HG03135 (cell line): ENCODE measurements at regions not wholly inside any gene's neighbourhood (a gene's known extent, or its start where the extent isn't known, plus 50 kb on each side); places are given as distances from the start of the nearest gene placed in this dataset.
"Not testable (repeated sequence)": the region's sequence is repeated elsewhere in the genome, so short reads cannot be mapped to it uniquely, and the experiment has no call there.

Experiments
- ATAC-seq: cut with Tn5 transposase; IDR thresholded peaks from one replicate; pipeline ENCODE4 v1.9.1; 2021; ENCODE audit warnings: mild to moderate bottlenecking, moderate library complexity; ENCODE audit not compliant: unreplicated experiment

GRCh38 chr4:162761965-162762364, 404.7 kb downstream of the NAF1 start:
- ATAC-seq, result no peak

- ATAC-seq, result not testable (repeated sequence)
These were observed 426.5 kb downstream of the NAF1 start for GRCh38 chr4:162740228-162740627.

DNA sequence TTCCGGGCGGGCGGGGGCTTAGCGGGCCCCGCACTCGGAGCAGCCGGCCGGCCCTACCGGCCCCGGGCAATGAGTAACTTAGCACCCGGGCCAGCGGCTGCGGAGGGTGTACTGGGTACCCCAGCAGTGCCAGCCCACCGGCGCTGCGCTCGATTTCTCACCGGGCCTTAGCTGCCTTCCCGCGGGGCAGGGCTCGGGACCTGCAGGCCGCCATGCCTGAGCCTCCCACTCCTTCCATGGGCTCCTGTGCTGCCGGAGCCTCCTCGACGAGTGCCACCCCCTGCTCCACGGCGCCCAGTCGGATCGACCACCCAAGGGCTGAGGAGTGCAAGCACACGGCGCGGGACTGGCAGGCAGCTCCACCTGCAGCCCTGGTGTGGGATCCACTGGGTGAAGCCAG, 427.1 kb downstream of the NAF1 start:
- not testable (repeated sequence) for ATAC-seq

DNA sequence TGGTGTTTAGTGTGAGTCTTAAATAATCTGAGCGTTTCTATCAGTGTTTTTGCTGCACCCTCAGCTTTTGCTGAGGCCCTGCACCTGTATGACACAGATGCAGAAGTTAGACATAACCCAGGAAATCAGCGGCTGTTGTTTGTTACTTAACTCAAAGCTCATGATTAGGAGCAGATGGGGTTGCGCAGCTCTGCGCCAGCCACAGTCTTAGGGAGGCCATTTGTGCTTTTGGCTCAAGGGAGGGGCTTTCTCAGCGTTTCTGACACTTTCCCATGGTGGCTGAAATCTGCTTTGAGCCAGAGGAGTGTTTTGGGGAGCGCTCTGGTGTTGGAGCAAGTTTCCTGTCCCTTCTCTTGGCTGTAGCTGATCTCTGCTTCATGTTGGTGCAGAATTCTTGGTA, 433.8 kb downstream of the NAF1 start:
- no peak for ATAC-seq

DNA sequence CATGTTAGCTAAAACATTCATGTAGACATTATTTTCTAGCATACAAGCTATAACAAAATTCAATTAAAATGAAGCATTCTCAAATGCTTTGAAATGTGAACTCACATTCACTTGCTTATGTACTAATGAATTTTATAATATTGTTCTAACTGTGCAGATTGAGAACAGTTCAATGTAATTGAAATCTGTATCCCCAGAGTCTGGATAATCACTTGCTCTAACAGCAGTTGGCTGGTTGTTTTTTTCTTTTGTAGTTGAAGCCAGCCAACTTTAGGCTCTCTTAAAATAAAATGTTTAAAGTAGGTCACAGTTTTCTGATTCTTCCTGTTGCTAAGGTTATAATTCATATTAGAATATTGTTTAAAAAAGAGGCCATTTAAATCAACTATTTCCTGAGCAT, 438.9 kb downstream of the NAF1 start:
- no peak for ATAC-seq

- ATAC-seq, result no peak
These were observed 439.5 kb downstream of the NAF1 start for GRCh38 chr4:162727232-162727631.

- ATAC-seq, result no peak
These were observed 451.3 kb downstream of the NAF1 start for GRCh38 chr4:162715401-162715800.

DNA sequence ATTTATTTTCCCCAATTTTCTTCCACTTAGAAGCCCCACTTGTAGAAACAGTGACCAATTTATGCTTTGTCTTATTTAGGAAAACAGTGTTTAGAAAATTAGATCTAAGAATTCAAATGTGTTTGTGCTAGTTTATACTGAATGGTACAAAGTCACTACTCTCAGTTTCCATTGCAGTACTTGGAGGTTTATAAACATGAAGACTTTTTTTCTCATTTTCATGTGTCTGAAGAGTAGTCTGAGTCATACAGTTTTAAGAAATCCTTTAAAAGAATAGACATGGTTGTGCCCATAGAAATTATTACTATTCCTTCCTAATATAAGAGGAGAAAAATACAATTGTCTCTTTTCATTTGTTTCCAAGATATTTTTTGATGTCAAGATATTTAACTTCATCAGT, 458.7 kb downstream of the NAF1 start:
- ATAC-seq, result no peak

- no peak for ATAC-seq
These were observed 460.1 kb downstream of the NAF1 start for GRCh38 chr4:162706632-162707031.

DNA sequence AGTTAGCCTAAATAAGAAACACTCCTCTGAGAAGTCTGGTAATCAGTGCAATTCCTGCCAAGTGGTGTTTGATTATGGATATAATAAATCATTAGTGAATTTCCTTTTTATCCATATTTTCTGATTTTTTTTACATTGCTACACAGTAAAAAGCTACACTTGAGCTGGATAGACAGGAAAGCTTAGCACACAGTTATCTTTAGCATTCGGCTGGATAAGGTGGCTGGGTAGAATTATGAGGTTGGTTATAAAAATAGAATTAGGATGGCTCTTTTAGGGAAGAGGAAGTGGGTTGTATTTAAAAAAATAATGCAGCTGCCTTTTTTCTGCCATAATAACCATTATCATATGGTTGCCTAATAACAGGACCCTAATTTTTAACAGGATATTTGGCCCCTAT, 460.6 kb downstream of the NAF1 start:
- no peak for ATAC-seq

DNA sequence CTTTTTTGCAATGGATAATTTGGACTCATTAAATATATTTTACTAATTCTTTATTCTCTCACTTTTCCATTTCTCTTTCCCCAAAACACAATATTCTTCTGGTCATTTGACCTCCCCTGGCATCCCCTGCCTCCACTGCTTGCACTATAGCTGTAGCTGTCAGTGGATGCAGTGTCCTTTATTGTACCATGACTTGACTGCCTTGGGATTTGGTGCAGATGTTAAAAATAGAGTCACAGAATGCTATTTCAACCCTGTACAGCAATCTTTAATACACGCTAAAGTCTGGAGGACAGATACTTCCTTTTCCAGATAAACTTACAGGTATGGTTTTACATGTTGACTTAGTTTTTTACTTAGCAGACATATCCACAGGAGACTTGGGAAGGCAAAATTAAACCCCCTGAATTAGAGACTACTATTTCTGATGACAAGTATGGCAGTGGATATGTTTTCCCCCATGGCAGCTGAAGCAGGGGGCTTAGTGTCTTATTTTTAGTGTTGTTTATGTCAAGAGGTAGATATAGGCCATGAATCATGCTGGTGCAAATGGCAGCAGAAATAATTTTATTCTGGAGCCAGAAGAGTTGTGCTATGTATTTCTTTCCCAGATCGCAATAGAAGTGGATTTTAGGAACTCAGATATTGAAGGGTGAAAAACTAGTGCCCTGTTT, 461.4 kb downstream of the NAF1 start:
- ATAC-seq, result no peak

- no peak for ATAC-seq
These were observed 465.8 kb downstream of the NAF1 start for GRCh38 chr4:162700815-162701361.

DNA sequence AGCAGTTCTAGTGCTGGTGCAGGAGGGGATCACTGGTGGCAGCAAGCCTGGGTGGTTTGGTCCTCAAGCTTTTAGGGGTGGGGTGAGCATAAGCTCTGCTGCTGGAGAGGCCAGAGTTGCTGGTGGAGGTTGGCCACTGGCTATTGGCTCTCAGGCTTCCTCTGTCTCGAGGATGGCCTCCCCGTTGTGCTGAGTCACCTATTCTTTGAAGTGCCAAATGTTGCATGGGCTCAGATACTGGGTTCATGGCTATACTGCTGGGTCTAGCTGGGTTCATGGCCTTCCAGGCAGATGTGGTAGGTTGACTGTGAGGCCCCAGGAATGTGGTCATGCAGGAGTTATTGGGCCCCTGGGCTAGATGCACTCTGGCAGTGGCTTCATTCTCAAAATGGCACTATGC, 466.3 kb downstream of the NAF1 start:
- ATAC-seq, result no peak

GRCh38 chr4:162699629-162700028, 467.1 kb downstream of the NAF1 start:
- ATAC-seq, result no peak

GRCh38 chr4:162685410-162685809, 481.3 kb downstream of the NAF1 start:
- no peak for ATAC-seq

GRCh38 chr4:162684998-162685397, 481.7 kb downstream of the NAF1 start:
- no peak for ATAC-seq

DNA sequence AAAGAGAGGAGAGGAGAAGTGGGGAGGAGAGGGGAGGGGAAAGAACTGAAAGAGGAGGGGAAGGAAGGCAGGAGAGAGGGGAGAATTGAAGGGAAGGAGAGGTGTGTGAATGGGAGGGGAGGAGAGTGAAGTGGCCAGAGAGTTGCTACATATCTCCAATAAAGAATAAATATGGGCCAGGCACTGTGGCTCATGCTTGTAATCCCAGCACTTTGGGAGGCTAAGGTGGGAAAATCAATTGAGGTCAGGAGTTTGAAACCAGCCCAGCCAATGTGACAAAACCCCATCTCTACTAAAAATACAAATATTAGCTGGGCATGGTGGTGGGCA, 482.4 kb downstream of the NAF1 start:
- no peak for ATAC-seq

GRCh38 chr4:162683659-162684370, 482.9 kb downstream of the NAF1 start:
- ATAC-seq, result peak; percentile 92

DNA sequence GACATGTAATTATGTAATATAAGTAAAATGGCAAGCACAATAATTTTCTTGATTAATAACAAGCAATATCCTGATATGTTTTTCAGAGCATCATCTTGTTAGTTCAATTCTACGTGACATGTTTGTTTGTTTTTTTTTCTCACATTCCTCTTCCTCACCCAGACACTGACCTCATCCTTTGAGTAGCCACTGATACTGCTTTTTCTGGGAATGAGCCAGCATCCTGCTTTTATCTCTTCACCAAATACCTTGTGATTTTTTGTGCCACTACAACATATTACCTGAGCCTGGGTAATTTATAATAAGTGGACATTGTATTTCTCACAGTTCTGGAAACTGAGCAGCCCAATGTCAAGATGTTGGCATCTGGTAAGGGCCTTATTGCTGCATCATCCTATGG, 484.0 kb downstream of the NAF1 start:
- no peak for ATAC-seq

DNA sequence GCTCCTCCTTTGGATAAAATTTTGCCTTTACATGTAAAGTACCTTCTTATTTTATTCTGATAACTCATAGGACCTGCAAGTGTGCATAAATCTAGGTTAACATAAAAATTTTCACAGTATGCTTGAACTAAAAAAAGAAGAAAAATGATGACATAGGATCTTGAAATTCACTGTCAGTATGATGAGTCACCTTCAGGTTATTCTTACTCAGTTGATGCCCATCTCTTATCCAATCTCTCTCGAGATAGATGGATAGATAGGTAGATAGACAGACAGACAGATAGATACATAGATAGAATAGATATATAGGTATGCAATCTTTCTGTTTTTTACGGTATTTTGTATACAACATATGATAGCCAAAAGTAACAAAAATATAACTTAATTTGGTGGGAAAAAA, 485.5 kb downstream of the NAF1 start:
- no peak for ATAC-seq

- no peak for ATAC-seq
These were observed 491.0 kb downstream of the NAF1 start for GRCh38 chr4:162675661-162676060.

DNA sequence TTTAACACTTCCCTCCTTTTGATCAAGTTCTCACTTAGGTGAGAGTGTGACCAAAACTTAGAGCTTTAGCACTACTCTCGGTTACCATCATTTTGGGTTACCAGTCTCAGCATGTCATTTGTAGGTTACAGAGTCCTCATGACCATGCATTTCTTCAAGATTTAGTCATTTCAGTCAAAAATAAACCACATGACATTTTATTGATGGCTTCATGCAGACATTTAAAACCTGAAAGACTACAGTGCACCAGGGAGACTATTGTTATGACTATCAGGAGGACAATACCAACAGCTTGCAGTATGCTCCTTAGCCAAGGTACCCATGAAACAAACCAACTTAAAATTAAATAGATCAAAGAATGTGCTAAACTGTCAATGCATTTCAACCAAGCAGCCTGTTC, 498.1 kb upstream of the FSTL5 start:
- no peak for ATAC-seq

- no peak for ATAC-seq
These were observed 495.9 kb upstream of the FSTL5 start for GRCh38 chr4:162659716-162660115.
